ENCODE measurements at regions not wholly inside any gene's neighbourhood (a gene's known extent, or its start where the extent isn't known, plus 50 kb on each side); places are given as distances from the start of the nearest gene placed in this dataset.

DNA sequence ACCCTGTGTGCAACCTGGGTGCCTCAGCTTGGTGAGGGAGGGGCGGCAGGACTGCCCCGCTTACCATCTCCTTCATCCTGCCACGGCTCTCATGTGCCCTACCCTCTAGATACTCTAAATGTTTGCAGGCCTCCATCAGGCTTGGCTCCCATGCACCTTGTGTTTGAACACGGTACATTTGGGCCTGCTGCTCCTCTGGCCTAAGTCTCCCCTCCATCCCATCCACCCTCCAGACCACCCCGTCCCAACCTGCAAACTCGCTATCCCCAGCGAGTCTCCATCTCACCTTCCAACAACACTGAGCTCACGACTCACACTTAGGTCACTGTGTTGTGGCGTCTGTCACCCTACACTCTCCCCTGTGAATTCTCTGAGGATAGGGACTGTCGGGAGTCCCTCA, 274.2 kb downstream of the TEX29 start:
- H2AFZ ChIP-seq (ENCODE audit: insufficient read depth, low read depth, low read length, poor library complexity, severe bottlenecking), result no peak overlapping the region
- no peak overlapping the region for H3K4me3 ChIP-seq (replicated peaks in 1 of 3; ENCODE audit: low read depth in 2 of 3, low read length in 3 of 3)
- H4K20me1 ChIP-seq (ENCODE audit: insufficient read depth, low read length), result no peaks in the 10 kb centered on the region
- H3K9me3 Mint-ChIP-seq, result peaks cover 6 to 16% (median 10%) of the 10 kb centered on the region in 7 donors
- no peak overlapping the region for H3K9ac ChIP-seq (ENCODE audit: insufficient read depth, low read length, poor library complexity, severe bottlenecking)
- H3K36me3 Mint-ChIP-seq, result no peaks in the 10 kb centered on the region
- H3K36me3 ChIP-seq (replicated peaks in 1 of 2; ENCODE audit: control insufficient read depth in 1 of 2, insufficient read depth in 2 of 2, low read length in 2 of 2), result no peaks in the 10 kb centered on the region
- WGBS (ENCODE audit: insufficient coverage), result 96% methylated on average over 10 of the region's 10 CpGs
- H3K4me3 Mint-ChIP-seq, result no peak overlapping the region
- TF ChIP-seq, protein P1, sequence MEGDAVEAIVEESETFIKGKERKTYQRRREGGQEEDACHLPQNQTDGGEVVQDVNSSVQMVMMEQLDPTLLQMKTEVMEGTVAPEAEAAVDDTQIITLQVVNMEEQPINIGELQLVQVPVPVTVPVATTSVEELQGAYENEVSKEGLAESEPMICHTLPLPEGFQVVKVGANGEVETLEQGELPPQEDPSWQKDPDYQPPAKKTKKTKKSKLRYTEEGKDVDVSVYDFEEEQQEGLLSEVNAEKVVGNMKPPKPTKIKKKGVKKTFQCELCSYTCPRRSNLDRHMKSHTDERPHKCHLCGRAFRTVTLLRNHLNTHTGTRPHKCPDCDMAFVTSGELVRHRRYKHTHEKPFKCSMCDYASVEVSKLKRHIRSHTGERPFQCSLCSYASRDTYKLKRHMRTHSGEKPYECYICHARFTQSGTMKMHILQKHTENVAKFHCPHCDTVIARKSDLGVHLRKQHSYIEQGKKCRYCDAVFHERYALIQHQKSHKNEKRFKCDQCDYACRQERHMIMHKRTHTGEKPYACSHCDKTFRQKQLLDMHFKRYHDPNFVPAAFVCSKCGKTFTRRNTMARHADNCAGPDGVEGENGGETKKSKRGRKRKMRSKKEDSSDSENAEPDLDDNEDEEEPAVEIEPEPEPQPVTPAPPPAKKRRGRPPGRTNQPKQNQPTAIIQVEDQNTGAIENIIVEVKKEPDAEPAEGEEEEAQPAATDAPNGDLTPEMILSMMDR (IDR thresholded peaks at IDR 0.05), result no peak
- H3K79me2 ChIP-seq (ENCODE audit: insufficient read depth, low read length), result no peaks in the 10 kb centered on the region
- H3K27ac Mint-ChIP-seq, result no peak overlapping the region
- no peak overlapping the region for H3K27ac ChIP-seq (ENCODE audit: low read depth in 1 of 2, low read length in 2 of 2)
- no peaks in the 10 kb centered on the region for H3K4me1 ChIP-seq (ENCODE audit: control insufficient read depth in 1 of 2, insufficient read depth in 2 of 2, low read length in 2 of 2)
- no peak for DNase-seq
- intact Hi-C loops (cut with micrococcal nuclease), result no loop called here
- peaks cover 0 to 8% of the 10 kb centered on the region in 2 donors for H3K9me3 ChIP-seq (replicated peaks in 1 of 2; ENCODE audit: control insufficient read depth in 1 of 2, insufficient read depth in 1 of 2, low read length in 2 of 2)
- H3K27me3 Mint-ChIP-seq (ENCODE audit: low read depth in 3 of 3), result peaks cover 0 to 6% (median 0%) of the 10 kb centered on the region in 3 donors
- H3K4me1 Mint-ChIP-seq, result no peaks in the 10 kb centered on the region
- no peak overlapping the region for H3K4me2 ChIP-seq (replicated peaks; ENCODE audit: extremely low read depth, low read length, poor library complexity, severe bottlenecking)
- no peaks in the 10 kb centered on the region for H3K27me3 ChIP-seq (ENCODE audit: control insufficient read depth in 2 of 2, insufficient read depth in 2 of 2, low read length in 2 of 2)

DNA sequence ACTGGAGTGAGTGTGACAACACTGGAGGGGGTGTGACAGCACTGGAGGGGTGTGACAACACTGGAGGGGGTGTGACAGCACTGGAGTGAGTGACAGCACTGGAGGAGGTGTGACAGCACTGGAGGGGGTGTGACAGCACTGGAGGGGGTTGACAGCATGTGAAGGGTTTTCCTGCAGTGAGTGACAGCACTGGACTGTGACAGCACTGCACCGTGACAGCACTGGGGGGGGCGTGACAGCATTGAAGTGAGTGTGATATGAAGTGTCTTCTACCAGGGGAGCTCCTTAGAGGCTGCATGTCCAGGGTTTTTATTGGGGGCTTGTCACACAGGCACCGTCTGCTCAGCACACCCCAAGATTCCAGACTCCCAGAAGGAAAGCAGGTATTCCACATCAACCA, 274.8 kb downstream of the TEX29 start:
- H3K4me1 Mint-ChIP-seq, result no peaks in the 10 kb centered on the region
- 96% methylated on average over 3 of the region's 3 CpGs for WGBS (ENCODE audit: insufficient coverage)
- no peaks in the 10 kb centered on the region for H3K36me3 Mint-ChIP-seq
- peaks cover 0 to 6% (median 0%) of the 10 kb centered on the region in 3 donors for H3K27me3 Mint-ChIP-seq (ENCODE audit: low read depth in 3 of 3)
- Histone ChIP-seq H3K79me2 (ENCODE audit: insufficient read depth, low read length) (no peaks in the 10 kb centered on the region), H3K36me3 (replicated peaks in 1 of 2; ENCODE audit: control insufficient read depth in 1 of 2, insufficient read depth in 2 of 2, low read length in 2 of 2) (no peaks in the 10 kb centered on the region), H3K4me3 (replicated peaks in 1 of 3; ENCODE audit: low read depth in 2 of 3, low read length in 3 of 3) (no peak overlapping the region), H3K27me3 (ENCODE audit: control insufficient read depth in 2 of 2, insufficient read depth in 2 of 2, low read length in 2 of 2) (no peaks in the 10 kb centered on the region), H2AFZ (ENCODE audit: insufficient read depth, low read depth, low read length, poor library complexity, severe bottlenecking) (no peak overlapping the region), H3K9ac (ENCODE audit: insufficient read depth, low read length, poor library complexity, severe bottlenecking) (no peak overlapping the region), H3K9me3 (replicated peaks in 1 of 2; ENCODE audit: control insufficient read depth in 1 of 2, insufficient read depth in 1 of 2, low read length in 2 of 2) (peaks cover 0 to 7% of the 10 kb centered on the region in 2 donors), H3K4me2 (replicated peaks; ENCODE audit: extremely low read depth, low read length, poor library complexity, severe bottlenecking) (no peak overlapping the region), H3K27ac (ENCODE audit: low read depth in 1 of 2, low read length in 2 of 2) (no peak overlapping the region), H4K20me1 (ENCODE audit: insufficient read depth, low read length) (no peaks in the 10 kb centered on the region), H3K4me1 (ENCODE audit: control insufficient read depth in 1 of 2, insufficient read depth in 2 of 2, low read length in 2 of 2) (no peaks in the 10 kb centered on the region)
- TF ChIP-seq, protein P1 (IDR thresholded peaks at IDR 0.05), result no peak
- no peak for DNase-seq
- H3K4me3 Mint-ChIP-seq, result no peak overlapping the region
- peaks cover 5 to 15% (median 9%) of the 10 kb centered on the region in 7 donors for H3K9me3 Mint-ChIP-seq
- intact Hi-C loops (cut with micrococcal nuclease), result no loop called here
- H3K27ac Mint-ChIP-seq, result peak overlapping the region in 1 of 7 donors; percentile 66

Data from CD14-positive monocyte (primary cell).